H9 (cell line): ENCODE measurements at regions not wholly inside any gene's neighbourhood (a gene's known extent, or its start where the extent isn't known, plus 50 kb on each side); places are given as distances from the start of the nearest gene placed in this dataset.

Experiments used
- DNase-seq: peaks from one replicate; pipeline ENCODE4 v3.0.0-alpha.2; 2017
- H2AFZ ChIP-seq: one replicate; pipeline ENCODE4 v1.6.1; 2013; ENCODE audit warnings: mild to moderate bottlenecking, low read length, control low read depth, moderate library complexity
- H2AK5ac ChIP-seq: 2 replicates; pipeline ENCODE4 v1.6.1; 2013; ENCODE audit warnings: low read length, control low read depth, mixed read lengths; ENCODE audit not compliant: insufficient read length
- H2BK120ac ChIP-seq: one replicate; pipeline ENCODE4 v1.6.1; 2013; ENCODE audit warnings: low read depth, mild to moderate bottlenecking, low read length, control low read depth, inconsistent platforms; ENCODE audit not compliant: poor library complexity, severe bottlenecking
- H2BK12ac ChIP-seq: 2 replicates; pipeline ENCODE4 v1.6.1; 2013; ENCODE audit warnings: low read length, control low read depth, mixed read lengths, low read depth; ENCODE audit not compliant: insufficient read length
- H2BK15ac ChIP-seq: 2 replicates; pipeline ENCODE4 v1.6.1; 2013; ENCODE audit warnings: low read depth, low read length, control low read depth
- H2BK20ac ChIP-seq: one replicate; pipeline ENCODE4 v1.6.1; 2013; ENCODE audit warnings: low read depth, mild to moderate bottlenecking, low read length, control low read depth, inconsistent platforms; ENCODE audit not compliant: poor library complexity, severe bottlenecking
- H2BK5ac ChIP-seq: 2 replicates; pipeline ENCODE4 v1.6.1; 2013; ENCODE audit warnings: low read length, control low read depth, mixed read lengths; ENCODE audit not compliant: insufficient read length
- H3K14ac ChIP-seq: 2 replicates; pipeline ENCODE4 v1.6.1; 2013; ENCODE audit warnings: low read length, control low read depth; ENCODE audit not compliant: insufficient read depth
- H3K18ac ChIP-seq: 2 replicates; pipeline ENCODE4 v1.6.1; 2013; ENCODE audit warnings: low read depth, mild to moderate bottlenecking, mixed read lengths, low read length, control low read depth; ENCODE audit not compliant: insufficient read length
- H3K23ac ChIP-seq: 2 replicates; pipeline ENCODE4 v1.6.1; 2013; ENCODE audit warnings: low read length, control low read depth, mixed read lengths, low read depth; ENCODE audit not compliant: insufficient read length
- H3K23me2 ChIP-seq: 2 replicates; pipeline ENCODE4 v1.6.1; 2013; ENCODE audit warnings: low read depth, mild to moderate bottlenecking, mixed read lengths, low read length, control low read depth; ENCODE audit not compliant: insufficient read length, poor library complexity, severe bottlenecking
- H3K27ac ChIP-seq: 2 replicates; pipeline ENCODE4 v1.5.1; 2013; ENCODE audit warnings: low read length, control low read depth, mixed read lengths, low read depth; ENCODE audit not compliant: insufficient read length
- H3K27me3 ChIP-seq: 2 replicates; pipeline ENCODE4 v1.6.1; 2013; ENCODE audit warnings: low read length, control low read depth, inconsistent platforms; ENCODE audit not compliant: insufficient read depth
- H3K4ac ChIP-seq: 2 replicates; pipeline ENCODE4 v1.6.1; 2013; ENCODE audit warnings: low read depth, mild to moderate bottlenecking, control low read depth, inconsistent platforms, low read length, moderate library complexity
- H3K4me1 ChIP-seq: 2 replicates; pipeline ENCODE4 v1.6.1; 2013; ENCODE audit warnings: low read length, control low read depth, inconsistent platforms; ENCODE audit not compliant: insufficient read depth
- H3K4me2 ChIP-seq: 2 replicates; pipeline ENCODE4 v1.6.1; 2013; ENCODE audit warnings: low read length, control low read depth, mixed read lengths; ENCODE audit not compliant: insufficient read length, insufficient read depth
- H3K56ac ChIP-seq: 2 replicates; pipeline ENCODE4 v1.6.1; 2013; ENCODE audit warnings: low read depth, mild to moderate bottlenecking, mixed read lengths, low read length, control low read depth; ENCODE audit not compliant: insufficient read length
- H3K79me1 ChIP-seq: 2 replicates; pipeline ENCODE4 v1.6.1; 2013; ENCODE audit warnings: low read depth, mild to moderate bottlenecking, moderate library complexity, low read length, control low read depth, inconsistent platforms; ENCODE audit not compliant: insufficient read depth, poor library complexity, severe bottlenecking
- H3K79me2 ChIP-seq: 2 replicates; pipeline ENCODE4 v1.6.1; 2013; ENCODE audit warnings: low read length, control low read depth, inconsistent platforms; ENCODE audit not compliant: insufficient read depth
- H3K9ac ChIP-seq: 2 replicates; pipeline ENCODE4 v1.6.1; 2013; ENCODE audit warnings: low read length, control low read depth, mixed read lengths; ENCODE audit not compliant: insufficient read length; ENCODE audit errors: extremely low read depth
- H3K9me3 ChIP-seq: one replicate; pipeline ENCODE4 v1.6.1; 2013; ENCODE audit warnings: low read depth, low read length, inconsistent platforms; ENCODE audit not compliant: control insufficient read depth
- H3T11ph ChIP-seq: one replicate; pipeline ENCODE4 v1.6.1; 2013; ENCODE audit warnings: mild to moderate bottlenecking, low read length, control low read depth, inconsistent platforms
- H4K20me1 ChIP-seq: one replicate; pipeline ENCODE4 v1.6.1; 2013; ENCODE audit not compliant: control insufficient read depth, insufficient read length, insufficient read depth
- H4K5ac ChIP-seq: 2 replicates; pipeline ENCODE4 v1.6.1; 2013; ENCODE audit warnings: low read depth, mild to moderate bottlenecking, mixed read lengths, low read length, control low read depth; ENCODE audit not compliant: insufficient read length
- H4K8ac ChIP-seq: replicated peaks from 2 replicates; pipeline ENCODE4 v1.6.1; 2013; ENCODE audit warnings: low read length, control low read depth, mixed read lengths, low read depth; ENCODE audit not compliant: insufficient read length
- H4K91ac ChIP-seq: 2 replicates; pipeline ENCODE4 v1.6.1; 2013; ENCODE audit warnings: low read depth, mild to moderate bottlenecking, moderate library complexity, mixed read lengths, low read length, control low read depth; ENCODE audit not compliant: insufficient read length
- H3K27ac Mint-ChIP-seq, 3 experiments: 2 replicates in 2 of 3; 3 replicates in 1 of 3; pipeline ENCODE4 v1.8.0; 2020 to 2021; ENCODE audit warnings: mixed read lengths in 3 of 3, mild to moderate bottlenecking in 1 of 3, moderate library complexity in 1 of 3
- H3K27me3 Mint-ChIP-seq: 2 replicates; pipeline ENCODE4 v1.8.0; 2021; ENCODE audit warnings: low read depth, mild to moderate bottlenecking, moderate library complexity, mixed read lengths
- H3K36me3 Mint-ChIP-seq, 3 experiments: 2 replicates in 2 of 3; 3 replicates in 1 of 3; pipeline ENCODE4 v1.8.0; 2020 to 2021; ENCODE audit warnings: low read depth in 3 of 3, mixed read lengths in 3 of 3; ENCODE audit not compliant: insufficient read depth in 1 of 3
- H3K4me1 Mint-ChIP-seq, 2 experiments: 2 replicates each; pipeline ENCODE4 v1.8.0; 2020; ENCODE audit warnings: mixed read lengths in 2 of 2
- H3K4me3 Mint-ChIP-seq, 2 experiments: 2 replicates in 1 of 2; 3 replicates in 1 of 2; pipeline ENCODE4 v1.8.0; 2020 to 2021; ENCODE audit warnings: mild to moderate bottlenecking in 2 of 2, mixed read lengths in 2 of 2, moderate library complexity in 1 of 2
- H3K9me3 Mint-ChIP-seq, 2 experiments: 2 replicates in 1 of 2; 3 replicates in 1 of 2; pipeline ENCODE4 v1.8.0; 2020; ENCODE audit warnings: mild to moderate bottlenecking in 2 of 2, mixed read lengths in 2 of 2, moderate library complexity in 1 of 2
- CTCF ChIP-seq: fragments of 200-600 bp; sonication (generic); conservative IDR thresholded peaks from 3 replicates; pipeline ENCODE4 v1.8.0; 2021; ENCODE audit warnings: antibody characterized with exemption, mild to moderate bottlenecking
- WGBS: extraction: QIAGEN DNeasy Blood & Tissue Kit; methylation state at CpG from one replicate; pipeline ENCODE4 v1.1.7; 2013; ENCODE audit warnings: missing lambda C conversion rate, low lambda C conversion rate, mixed read lengths; ENCODE audit not compliant: insufficient read length; ENCODE audit errors: extremely low coverage; 5-methylcytosine and 5-hydroxymethylcytosine counted together

DNA sequence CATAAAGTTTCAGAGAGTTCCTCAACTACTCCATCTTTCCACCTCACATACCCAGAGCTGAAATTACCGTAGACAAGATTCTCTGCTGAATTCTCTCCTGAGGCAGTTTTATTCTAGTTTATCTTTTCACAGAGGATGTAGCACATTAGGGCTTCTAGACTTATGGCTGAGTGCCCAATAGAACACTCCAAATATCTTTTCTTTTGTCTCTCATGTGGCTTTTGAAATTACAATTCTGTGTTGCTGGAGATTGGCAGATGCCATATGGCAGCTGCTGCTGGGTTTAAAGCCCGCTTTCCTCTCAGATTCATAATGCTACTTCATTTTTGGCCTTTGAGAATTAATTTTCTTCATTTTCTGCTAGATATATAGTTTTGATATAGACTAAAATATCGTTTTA, 107.6 kb upstream of the BANK1 start:
- Histone ChIP-seq H3K23me2 (no peaks in the 10 kb centered on the region), H4K20me1 (no peaks in the 10 kb centered on the region), H3K4me2 (no peak overlapping the region), H3K27me3 (no peaks in the 10 kb centered on the region), H3K14ac (no peak overlapping the region), H3K56ac (no peak overlapping the region), H2AFZ (no peak overlapping the region), H4K91ac (no peak overlapping the region), H4K5ac (no peak overlapping the region), H3K23ac (no peak overlapping the region), H3K4ac (no peak overlapping the region), H3K79me1 (no peaks in the 10 kb centered on the region), H2BK20ac (no peak overlapping the region), H3K9me3 (no peaks in the 10 kb centered on the region), H2BK12ac (no peak overlapping the region), H2BK5ac (no peak overlapping the region), H2BK15ac (no peak overlapping the region), H3K18ac (no peak overlapping the region), H4K8ac (no peak overlapping the region), H3K9ac (no peak overlapping the region), H2AK5ac (no peak overlapping the region), H3K79me2 (no peaks in the 10 kb centered on the region), H2BK120ac (no peak overlapping the region), H3T11ph (no peak overlapping the region), H3K4me1 (no peaks in the 10 kb centered on the region), H3K27ac (no peak overlapping the region)
- H3K4me1 Mint-ChIP-seq, result no peaks in the 10 kb centered on the region
- H3K36me3 Mint-ChIP-seq, result no peaks in the 10 kb centered on the region
- no peaks in the 10 kb centered on the region for H3K9me3 Mint-ChIP-seq
- H3K27me3 Mint-ChIP-seq, result no peaks in the 10 kb centered on the region
- no CpG with 5 or more reads among the region's 3 CpGs for WGBS
- no peak for DNase-seq
- H3K4me3 Mint-ChIP-seq, result no peak overlapping the region
- TF ChIP-seq CTCF, result no peak
- H3K27ac Mint-ChIP-seq, result no peak overlapping the region
